Uterus (tissue), 3 donors: ENCODE measurements at regions not wholly inside any gene's neighbourhood (a gene's known extent, or its start where the extent isn't known, plus 50 kb on each side); places are given as distances from the start of the nearest gene placed in this dataset.

Source experiments
- DNase-seq, 2 donors: peaks; one replicate each; pipeline ENCODE4 v3.0.0-alpha.2; 2019 to 2020
- H3K27ac ChIP-seq, 2 donors: fragments of 200-600 bp; sonication (generic); 1 replicate in 1 of 2; 2 replicates in 1 of 2; pipeline ENCODE4 v1.5.1; 2016 to 2018
- H3K27me3 ChIP-seq, 2 donors: fragments of 200-600 bp; sonication (generic); one replicate each; pipeline ENCODE4 v1.5.1; 2018 to 2019; ENCODE audit warnings: control low read depth in 1 of 2
- H3K36me3 ChIP-seq, 2 donors: fragments of 200-600 bp; sonication (generic); one replicate each; pipeline ENCODE4 v1.5.1; 2019; ENCODE audit warnings: control low read depth in 1 of 2
- H3K4me1 ChIP-seq, 2 donors: fragments of 200-600 bp; sonication (generic); one replicate each; pipeline ENCODE4 v1.5.1; 2018 to 2019; ENCODE audit warnings: control low read depth in 1 of 2
- H3K4me3 ChIP-seq, 2 donors: fragments of 200-600 bp; sonication (generic); 1 replicate in 1 of 2; 2 replicates in 1 of 2; pipeline ENCODE4 v1.5.1; 2018 to 2019; ENCODE audit warnings: mild to moderate bottlenecking in 1 of 2
- H3K9me3 ChIP-seq, 2 donors: fragments of 200-600 bp; sonication (generic); one replicate each; pipeline ENCODE4 v1.5.1; 2019; ENCODE audit warnings: control low read depth in 1 of 2
- POLR2A ChIP-seq, 2 donors: fragments of 450-650 bp; IDR thresholded peaks; one replicate each; pipeline ENCODE4 v1.6.1; 2016; ENCODE audit warnings: antibody characterized with exemption in 2 of 2, mild to moderate bottlenecking in 1 of 2, moderate library complexity in 1 of 2
- intact Hi-C: fragments of 100-400 bp; cut with DNase I; formaldehyde crosslinking; loops from one replicate; pipeline ENCODE4 v1.15.1; 2023; ENCODE audit warnings: low total_unique reads
- TF ChIP-seq, protein P1 (sequence below), 4 experiments: fragments of 200-600 bp in 2 of 4; fragments of 450-650 bp in 2 of 4; sonication (generic) in 2 of 4; IDR thresholded peaks; one replicate each; pipeline ENCODE4 v1.5.1; 2016 to 2019; ENCODE audit warnings: antibody characterized with exemption in 4 of 4, mild to moderate bottlenecking in 2 of 4, moderate library complexity in 1 of 4
- donor health status: DM: yes; HTN: yes; CAD: no.

DNA sequence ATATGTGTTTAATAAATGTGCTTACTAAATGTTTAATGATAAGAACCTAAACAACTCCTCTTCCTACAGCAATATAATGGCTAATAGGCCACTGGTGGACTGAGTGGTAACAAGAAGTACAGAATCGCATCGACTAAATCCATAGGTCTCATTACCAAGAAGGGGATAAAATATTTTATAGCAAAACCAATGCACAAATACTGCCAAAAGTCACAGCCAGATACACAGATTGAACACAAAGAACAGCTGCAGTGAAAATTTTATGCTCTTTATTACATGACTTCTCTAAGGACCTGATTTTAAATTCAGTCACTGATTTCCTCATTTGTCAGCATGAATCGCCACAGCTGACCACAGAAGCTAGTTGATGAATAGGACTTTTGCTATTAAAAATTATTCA lies 285.4 kb downstream of the DHX15 start:
- H3K27me3 ChIP-seq, result no peaks in the 10 kb centered on the region
- no peaks in the 10 kb centered on the region for H3K4me1 ChIP-seq
- H3K4me3 ChIP-seq, result no peak overlapping the region
- H3K27ac ChIP-seq, result no peak overlapping the region
- H3K36me3 ChIP-seq, result no peaks in the 10 kb centered on the region
- intact Hi-C loops, result no loop called here
- TF ChIP-seq, protein P1, sequence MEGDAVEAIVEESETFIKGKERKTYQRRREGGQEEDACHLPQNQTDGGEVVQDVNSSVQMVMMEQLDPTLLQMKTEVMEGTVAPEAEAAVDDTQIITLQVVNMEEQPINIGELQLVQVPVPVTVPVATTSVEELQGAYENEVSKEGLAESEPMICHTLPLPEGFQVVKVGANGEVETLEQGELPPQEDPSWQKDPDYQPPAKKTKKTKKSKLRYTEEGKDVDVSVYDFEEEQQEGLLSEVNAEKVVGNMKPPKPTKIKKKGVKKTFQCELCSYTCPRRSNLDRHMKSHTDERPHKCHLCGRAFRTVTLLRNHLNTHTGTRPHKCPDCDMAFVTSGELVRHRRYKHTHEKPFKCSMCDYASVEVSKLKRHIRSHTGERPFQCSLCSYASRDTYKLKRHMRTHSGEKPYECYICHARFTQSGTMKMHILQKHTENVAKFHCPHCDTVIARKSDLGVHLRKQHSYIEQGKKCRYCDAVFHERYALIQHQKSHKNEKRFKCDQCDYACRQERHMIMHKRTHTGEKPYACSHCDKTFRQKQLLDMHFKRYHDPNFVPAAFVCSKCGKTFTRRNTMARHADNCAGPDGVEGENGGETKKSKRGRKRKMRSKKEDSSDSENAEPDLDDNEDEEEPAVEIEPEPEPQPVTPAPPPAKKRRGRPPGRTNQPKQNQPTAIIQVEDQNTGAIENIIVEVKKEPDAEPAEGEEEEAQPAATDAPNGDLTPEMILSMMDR (IDR thresholded peaks at IDR 0.05), result no peak
- no peak for TF ChIP-seq POLR2A (IDR thresholded peaks at IDR 0.05)
- no peaks in the 10 kb centered on the region for H3K9me3 ChIP-seq
- DNase-seq, result no peak

DNA sequence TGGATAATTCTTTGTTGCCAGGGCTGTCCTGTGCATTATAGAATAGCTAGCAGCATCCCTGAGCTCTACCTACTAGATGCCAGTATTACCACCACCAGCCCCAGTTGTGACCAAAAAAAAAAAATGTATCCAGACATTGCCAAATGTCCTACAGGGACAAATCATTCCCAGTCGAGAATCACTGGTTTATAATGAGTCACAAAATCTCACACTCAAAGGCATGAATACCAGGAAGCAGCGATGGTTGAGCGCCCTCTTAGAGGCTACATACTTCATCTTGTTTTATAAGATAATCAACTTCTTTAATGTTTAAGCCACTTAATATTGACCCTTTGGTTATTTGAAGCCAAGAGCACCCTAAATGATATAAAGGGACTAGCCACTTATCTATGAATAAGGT lies 297.3 kb downstream of the DHX15 start:
- intact Hi-C loops, result no loop called here
- H3K27me3 ChIP-seq, result no peaks in the 10 kb centered on the region
- H3K36me3 ChIP-seq, result no peaks in the 10 kb centered on the region
- TF ChIP-seq, protein P1 (IDR thresholded peaks at IDR 0.05), result no peak
- TF ChIP-seq POLR2A (IDR thresholded peaks at IDR 0.05), result no peak
- H3K9me3 ChIP-seq, result no peaks in the 10 kb centered on the region
- H3K4me3 ChIP-seq, result no peak overlapping the region
- no peak for DNase-seq
- H3K27ac ChIP-seq, result no peak overlapping the region
- no peaks in the 10 kb centered on the region for H3K4me1 ChIP-seq

DNA sequence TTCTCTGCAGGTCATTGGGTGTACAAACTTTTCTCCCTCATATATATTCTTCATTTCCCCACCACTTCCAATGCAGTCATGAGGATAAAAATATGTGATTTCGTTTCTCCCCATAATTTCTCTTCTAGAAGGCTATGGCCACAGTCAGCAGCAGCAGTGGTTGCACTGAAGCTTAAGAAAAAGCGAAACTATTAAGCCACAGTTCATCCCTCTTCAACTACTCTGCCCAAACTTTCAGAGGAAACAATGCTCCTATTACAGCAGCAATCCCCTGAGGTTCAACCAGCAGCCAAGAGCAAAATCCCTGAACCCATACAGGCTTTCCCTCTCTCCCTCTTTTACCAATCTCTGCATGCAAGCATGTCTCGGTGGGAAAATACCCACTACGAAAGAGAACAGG lies 298.6 kb downstream of the DHX15 start:
- no peaks in the 10 kb centered on the region for H3K4me1 ChIP-seq
- TF ChIP-seq, protein P1 (IDR thresholded peaks at IDR 0.05), result no peak
- no peak for TF ChIP-seq POLR2A (IDR thresholded peaks at IDR 0.05)
- no peaks in the 10 kb centered on the region for H3K27me3 ChIP-seq
- no peak for DNase-seq
- intact Hi-C loops, result no loop called here
- no peaks in the 10 kb centered on the region for H3K9me3 ChIP-seq
- no peak overlapping the region for H3K27ac ChIP-seq
- H3K36me3 ChIP-seq, result no peaks in the 10 kb centered on the region
- H3K4me3 ChIP-seq, result no peak overlapping the region

DNA sequence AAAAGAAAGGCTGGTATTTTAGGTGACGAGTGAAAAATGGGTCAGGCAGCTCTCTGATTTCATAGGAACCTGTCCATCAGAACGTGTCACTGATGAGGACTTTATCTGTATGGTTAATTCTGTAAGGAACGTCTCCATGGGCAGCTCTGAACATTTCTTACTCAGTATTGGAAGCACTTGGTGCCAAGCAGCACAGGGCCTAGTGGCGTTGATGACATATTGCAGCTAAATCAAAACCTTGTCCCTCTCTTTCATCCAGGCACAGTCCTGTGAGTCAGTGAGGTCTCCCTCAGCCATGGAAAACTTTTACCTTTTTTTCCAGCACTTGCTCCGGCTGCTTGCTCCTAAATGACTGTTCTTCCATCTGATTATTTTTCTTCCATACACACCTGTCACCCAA lies 301.9 kb downstream of the DHX15 start:
- TF ChIP-seq, protein P1 (IDR thresholded peaks at IDR 0.05), result no peak
- TF ChIP-seq POLR2A (IDR thresholded peaks at IDR 0.05), result no peak
- intact Hi-C loops, result no loop called here
- H3K9me3 ChIP-seq, result no peaks in the 10 kb centered on the region
- H3K36me3 ChIP-seq, result no peaks in the 10 kb centered on the region
- no peak for DNase-seq
- no peak overlapping the region for H3K4me3 ChIP-seq
- no peak overlapping the region for H3K27ac ChIP-seq
- H3K4me1 ChIP-seq, result no peaks in the 10 kb centered on the region
- no peaks in the 10 kb centered on the region for H3K27me3 ChIP-seq

DNA sequence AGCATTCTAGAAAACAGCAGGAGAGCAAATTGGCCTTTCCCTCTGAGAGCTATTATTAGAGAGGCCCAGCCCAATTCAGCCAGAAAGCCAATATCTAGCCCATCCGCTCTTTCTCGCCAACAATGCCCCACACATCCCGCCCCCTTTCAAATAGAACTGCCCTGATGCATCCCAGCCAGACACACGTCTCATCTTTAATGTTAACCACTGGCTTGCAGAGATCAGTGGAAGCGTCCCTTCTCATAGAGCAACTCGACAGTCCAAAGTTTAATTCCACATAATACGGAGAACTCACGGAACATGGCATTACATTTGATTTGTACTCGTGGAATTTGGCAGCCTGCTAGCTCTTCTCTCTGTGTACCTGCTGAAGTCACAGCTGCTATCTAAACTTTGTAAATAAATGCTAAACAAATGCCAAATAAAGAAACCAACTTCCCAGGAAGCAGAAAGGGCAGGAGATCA lies 304.4 kb downstream of the DHX15 start:
- Histone ChIP-seq H3K4me3 (no peak overlapping the region), H3K4me1 (no peaks in the 10 kb centered on the region), H3K36me3 (no peaks in the 10 kb centered on the region), H3K9me3 (no peaks in the 10 kb centered on the region), H3K27ac (no peak overlapping the region), H3K27me3 (no peaks in the 10 kb centered on the region)
- DNase-seq, result no peak
- intact Hi-C loops, result no loop called here
- TF ChIP-seq POLR2A (IDR thresholded peaks at IDR 0.05), result no peak
- TF ChIP-seq, protein P1 (IDR thresholded peaks at IDR 0.05), result no peak
